ENCODE measurements at regions not wholly inside any gene's neighbourhood (a gene's known extent, or its start where the extent isn't known, plus 50 kb on each side); places are given as distances from the start of the nearest gene placed in this dataset.

- Histone ChIP-seq H3K36me3 (ENCODE audit: control insufficient read depth, insufficient read depth, low read length) (no peaks in the 10 kb centered on the region), H3K4me3 (ENCODE audit: low read depth in 2 of 2, low read length in 2 of 2) (no peak overlapping the region), H3K9me3 (ENCODE audit: control insufficient read depth, insufficient read depth, low read depth, low read length) (no peaks in the 10 kb centered on the region), H3K27me3 (ENCODE audit: control insufficient read depth, insufficient read depth, low read length) (no peaks in the 10 kb centered on the region), H3K27ac (ENCODE audit: low read length) (no peak overlapping the region), H3K4me1 (ENCODE audit: control insufficient read depth, insufficient read depth, low read length) (no peaks in the 10 kb centered on the region)
- intact Hi-C loops (cut with micrococcal nuclease; ENCODE audit: unreplicated experiment): no loop called here
- TF ChIP-seq SIN3A (IDR thresholded peaks at IDR 0.05; ENCODE audit: borderline replicate concordance, insufficient read depth, low read depth, low read length) (no peak), TCF7L2 (IDR thresholded peaks at IDR 0.05; ENCODE audit: low read depth, low read length) (no peak), POLR2AphosphoS5 (IDR thresholded peaks at IDR 0.05; ENCODE audit: low read depth, low read length) (no peak), REST (IDR thresholded peaks at IDR 0.05; ENCODE audit: insufficient read depth in 1 of 2, low read depth in 2 of 2, low read length in 1 of 2) (no peak)
- TF ChIP-seq, protein P1, sequence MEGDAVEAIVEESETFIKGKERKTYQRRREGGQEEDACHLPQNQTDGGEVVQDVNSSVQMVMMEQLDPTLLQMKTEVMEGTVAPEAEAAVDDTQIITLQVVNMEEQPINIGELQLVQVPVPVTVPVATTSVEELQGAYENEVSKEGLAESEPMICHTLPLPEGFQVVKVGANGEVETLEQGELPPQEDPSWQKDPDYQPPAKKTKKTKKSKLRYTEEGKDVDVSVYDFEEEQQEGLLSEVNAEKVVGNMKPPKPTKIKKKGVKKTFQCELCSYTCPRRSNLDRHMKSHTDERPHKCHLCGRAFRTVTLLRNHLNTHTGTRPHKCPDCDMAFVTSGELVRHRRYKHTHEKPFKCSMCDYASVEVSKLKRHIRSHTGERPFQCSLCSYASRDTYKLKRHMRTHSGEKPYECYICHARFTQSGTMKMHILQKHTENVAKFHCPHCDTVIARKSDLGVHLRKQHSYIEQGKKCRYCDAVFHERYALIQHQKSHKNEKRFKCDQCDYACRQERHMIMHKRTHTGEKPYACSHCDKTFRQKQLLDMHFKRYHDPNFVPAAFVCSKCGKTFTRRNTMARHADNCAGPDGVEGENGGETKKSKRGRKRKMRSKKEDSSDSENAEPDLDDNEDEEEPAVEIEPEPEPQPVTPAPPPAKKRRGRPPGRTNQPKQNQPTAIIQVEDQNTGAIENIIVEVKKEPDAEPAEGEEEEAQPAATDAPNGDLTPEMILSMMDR (IDR thresholded peaks at IDR 0.05): no peak
- DNase-seq (ENCODE audit: low read depth, low spot score) (no peak), ATAC-seq (no peak)
- in situ Hi-C loops (cut with HindIII; ENCODE audit: low pct_unique_long_range_greater_than_20kb, low sequenced_read_pairs): no loop called here
- POLR2A ChIA-PET: no interaction called here
- no TSS peak for BruUV-seq (replicated peaks)
- CTCF ChIA-PET: no interaction called here
Observed at GRCh38 chr3:146777941-146778340, 172.8 kb upstream of the PLSCR5 start.

- CTCF ChIA-PET: no interaction called here
- BruUV-seq (replicated peaks): no TSS peak
- Histone ChIP-seq H3K27me3 (ENCODE audit: control insufficient read depth, insufficient read depth, low read length) (no peaks in the 10 kb centered on the region), H3K4me3 (ENCODE audit: low read depth in 2 of 2, low read length in 2 of 2) (no peak overlapping the region), H3K4me1 (ENCODE audit: control insufficient read depth, insufficient read depth, low read length) (no peaks in the 10 kb centered on the region), H3K9me3 (ENCODE audit: control insufficient read depth, insufficient read depth, low read depth, low read length) (no peaks in the 10 kb centered on the region), H3K36me3 (ENCODE audit: control insufficient read depth, insufficient read depth, low read length) (no peaks in the 10 kb centered on the region), H3K27ac (ENCODE audit: low read length) (no peak overlapping the region)
- ATAC-seq: no peak
- intact Hi-C loops (cut with micrococcal nuclease; ENCODE audit: unreplicated experiment): no loop called here
- in situ Hi-C loops (cut with HindIII; ENCODE audit: low pct_unique_long_range_greater_than_20kb, low sequenced_read_pairs): no loop called here
- no peak for DNase-seq (ENCODE audit: low read depth, low spot score)
- POLR2A ChIA-PET: no interaction called here
- TF ChIP-seq POLR2AphosphoS5 (IDR thresholded peaks at IDR 0.05; ENCODE audit: low read depth, low read length) (no peak), SIN3A (IDR thresholded peaks at IDR 0.05; ENCODE audit: borderline replicate concordance, insufficient read depth, low read depth, low read length) (no peak), REST (IDR thresholded peaks at IDR 0.05; ENCODE audit: insufficient read depth in 1 of 2, low read depth in 2 of 2, low read length in 1 of 2) (no peak), TCF7L2 (IDR thresholded peaks at IDR 0.05; ENCODE audit: low read depth, low read length) (no peak)
- TF ChIP-seq, protein P1 (IDR thresholded peaks at IDR 0.05): no peak
Observed at GRCh38 chr3:146772211-146772743, 167.1 kb upstream of the PLSCR5 start.
